ENCODE measurements at regions not wholly inside any gene's neighbourhood (a gene's known extent, or its start where the extent isn't known, plus 50 kb on each side); places are given as distances from the start of the nearest gene placed in this dataset.

DNA sequence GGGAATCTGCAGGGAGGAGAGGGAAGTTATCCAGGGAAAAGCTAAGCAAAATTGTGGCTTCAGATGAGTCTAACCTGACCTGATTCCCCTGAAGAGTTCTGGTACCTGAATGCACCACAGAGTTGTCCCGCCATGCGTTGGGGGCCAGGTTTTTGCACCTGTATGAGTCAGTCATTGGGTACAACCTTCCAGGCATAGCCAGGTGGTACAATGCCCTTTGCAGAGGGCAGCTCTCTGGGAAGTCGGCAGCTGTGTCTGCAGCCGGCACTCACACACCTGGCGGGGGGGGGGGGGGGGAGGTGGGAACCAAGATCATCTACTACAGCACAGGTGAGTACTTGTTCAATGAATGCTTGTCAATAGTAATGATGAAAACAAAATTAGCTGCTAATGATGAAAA is 52.5 kb upstream of the GTF3A start:
- no peaks in the 10 kb centered on the region for H3K79me2 ChIP-seq (ENCODE audit: insufficient read depth, low read length)
- intact Hi-C loops (cut with micrococcal nuclease) = loop anchor here in 1 of 2 donors (5.0 to 10.0 kb wide), 2 partner anchors 163 to 615 kb away; partner anchors contain the start of gene URAD

DNA sequence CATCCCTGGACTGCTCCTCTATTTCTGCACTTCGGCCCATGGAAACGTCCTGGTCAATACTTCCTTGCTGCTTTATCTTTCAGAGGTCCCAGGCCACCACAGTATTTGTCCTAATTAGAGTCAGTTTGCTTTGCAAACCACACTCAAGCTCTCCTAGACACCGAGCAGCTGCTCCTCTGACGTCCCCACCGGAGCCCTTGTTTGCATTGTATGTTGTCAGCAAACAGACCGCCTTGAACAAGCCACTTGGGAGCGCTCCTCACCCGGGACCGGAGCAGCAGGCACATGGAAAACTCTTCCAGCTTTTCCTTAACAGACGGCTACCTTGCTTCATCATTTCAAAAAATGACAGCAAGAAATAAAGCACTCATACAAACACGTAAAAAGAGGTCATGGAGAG is 51.5 kb upstream of the GTF3A start:
- Mint-ChIP-seq H3K36me3 (no peaks in the 10 kb centered on the region), H3K4me3 (peak overlapping the region in 1 of 2 donors; percentile 27), H3K27me3 (ENCODE audit: low read depth in 3 of 3) (peaks cover 0 to 14% (median 4%) of the 10 kb centered on the region in 3 donors), H3K27ac (no peak overlapping the region), H3K9me3 (peaks cover 0 to 3% (median 0%) of the 10 kb centered on the region in 7 donors), H3K4me1 (peaks cover 5% of the 10 kb centered on the region)
- no peak overlapping the region for H3K27ac ChIP-seq (ENCODE audit: low read depth in 1 of 2, low read length in 2 of 2)
- WGBS (ENCODE audit: insufficient coverage) = 73% methylated on average over 6 of the region's 11 CpGs
- no peak overlapping the region for H3K4me2 ChIP-seq (replicated peaks; ENCODE audit: extremely low read depth, low read length, poor library complexity, severe bottlenecking)
- H4K20me1 ChIP-seq (ENCODE audit: insufficient read depth, low read length) = no peaks in the 10 kb centered on the region
- no peaks in the 10 kb centered on the region for H3K36me3 ChIP-seq (replicated peaks in 1 of 2; ENCODE audit: control insufficient read depth in 1 of 2, insufficient read depth in 2 of 2, low read length in 2 of 2)
- intact Hi-C loops (cut with micrococcal nuclease) = loop anchor here in 1 of 2 donors (5.0 to 10.0 kb wide), 2 partner anchors 162 to 614 kb away; partner anchors contain the start of gene URAD
- H3K27me3 ChIP-seq (ENCODE audit: control insufficient read depth in 2 of 2, insufficient read depth in 2 of 2, low read length in 2 of 2) = peaks cover 0 to 5% of the 10 kb centered on the region in 2 donors
- H3K4me3 ChIP-seq (replicated peaks in 1 of 3; ENCODE audit: low read depth in 2 of 3, low read length in 3 of 3) = no peak overlapping the region
- H3K9ac ChIP-seq (ENCODE audit: insufficient read depth, low read length, poor library complexity, severe bottlenecking) = no peak overlapping the region
- no peaks in the 10 kb centered on the region for H3K9me3 ChIP-seq (replicated peaks in 1 of 2; ENCODE audit: control insufficient read depth in 1 of 2, insufficient read depth in 1 of 2, low read length in 2 of 2)
- H3K79me2 ChIP-seq (ENCODE audit: insufficient read depth, low read length) = no peaks in the 10 kb centered on the region
- no peak for DNase-seq
- H2AFZ ChIP-seq (ENCODE audit: insufficient read depth, low read depth, low read length, poor library complexity, severe bottlenecking) = no peak overlapping the region
- no peaks in the 10 kb centered on the region for H3K4me1 ChIP-seq (ENCODE audit: control insufficient read depth in 1 of 2, insufficient read depth in 2 of 2, low read length in 2 of 2)
- TF ChIP-seq, protein P1, sequence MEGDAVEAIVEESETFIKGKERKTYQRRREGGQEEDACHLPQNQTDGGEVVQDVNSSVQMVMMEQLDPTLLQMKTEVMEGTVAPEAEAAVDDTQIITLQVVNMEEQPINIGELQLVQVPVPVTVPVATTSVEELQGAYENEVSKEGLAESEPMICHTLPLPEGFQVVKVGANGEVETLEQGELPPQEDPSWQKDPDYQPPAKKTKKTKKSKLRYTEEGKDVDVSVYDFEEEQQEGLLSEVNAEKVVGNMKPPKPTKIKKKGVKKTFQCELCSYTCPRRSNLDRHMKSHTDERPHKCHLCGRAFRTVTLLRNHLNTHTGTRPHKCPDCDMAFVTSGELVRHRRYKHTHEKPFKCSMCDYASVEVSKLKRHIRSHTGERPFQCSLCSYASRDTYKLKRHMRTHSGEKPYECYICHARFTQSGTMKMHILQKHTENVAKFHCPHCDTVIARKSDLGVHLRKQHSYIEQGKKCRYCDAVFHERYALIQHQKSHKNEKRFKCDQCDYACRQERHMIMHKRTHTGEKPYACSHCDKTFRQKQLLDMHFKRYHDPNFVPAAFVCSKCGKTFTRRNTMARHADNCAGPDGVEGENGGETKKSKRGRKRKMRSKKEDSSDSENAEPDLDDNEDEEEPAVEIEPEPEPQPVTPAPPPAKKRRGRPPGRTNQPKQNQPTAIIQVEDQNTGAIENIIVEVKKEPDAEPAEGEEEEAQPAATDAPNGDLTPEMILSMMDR (IDR thresholded peaks at IDR 0.05) = no peak

More for the DNA sequence above, 52.5 kb upstream of the GTF3A start:
- Histone ChIP-seq H4K20me1 (ENCODE audit: insufficient read depth, low read length) (no peaks in the 10 kb centered on the region), H2AFZ (ENCODE audit: insufficient read depth, low read depth, low read length, poor library complexity, severe bottlenecking) (no peak overlapping the region), H3K27ac (ENCODE audit: low read depth in 1 of 2, low read length in 2 of 2) (no peak overlapping the region), H3K9ac (ENCODE audit: insufficient read depth, low read length, poor library complexity, severe bottlenecking) (no peak overlapping the region), H3K4me2 (replicated peaks; ENCODE audit: extremely low read depth, low read length, poor library complexity, severe bottlenecking) (no peak overlapping the region), H3K4me3 (replicated peaks in 1 of 3; ENCODE audit: low read depth in 2 of 3, low read length in 3 of 3) (no peak overlapping the region), H3K36me3 (replicated peaks in 1 of 2; ENCODE audit: control insufficient read depth in 1 of 2, insufficient read depth in 2 of 2, low read length in 2 of 2) (no peaks in the 10 kb centered on the region), H3K4me1 (ENCODE audit: control insufficient read depth in 1 of 2, insufficient read depth in 2 of 2, low read length in 2 of 2) (no peaks in the 10 kb centered on the region), H3K27me3 (ENCODE audit: control insufficient read depth in 2 of 2, insufficient read depth in 2 of 2, low read length in 2 of 2) (peaks cover 0 to 5% of the 10 kb centered on the region in 2 donors), H3K9me3 (replicated peaks in 1 of 2; ENCODE audit: control insufficient read depth in 1 of 2, insufficient read depth in 1 of 2, low read length in 2 of 2) (no peaks in the 10 kb centered on the region)
- TF ChIP-seq, protein P1 (IDR thresholded peaks at IDR 0.05) = no peak
- 90% methylated on average over 2 of the region's 5 CpGs for WGBS (ENCODE audit: insufficient coverage)
- no peak overlapping the region for H3K4me3 Mint-ChIP-seq
- H3K9me3 Mint-ChIP-seq = peaks cover 0 to 3% (median 0%) of the 10 kb centered on the region in 7 donors
- DNase-seq = no peak
- no peaks in the 10 kb centered on the region for H3K36me3 Mint-ChIP-seq
- peaks cover 5% of the 10 kb centered on the region for H3K4me1 Mint-ChIP-seq
- no peak overlapping the region for H3K27ac Mint-ChIP-seq
- peaks cover 0 to 21% (median 7%) of the 10 kb centered on the region in 3 donors for H3K27me3 Mint-ChIP-seq (ENCODE audit: low read depth in 3 of 3)

Measured in CD14-positive monocyte (primary cell).